Thymus (tissue), 11 donors: ENCODE measurements at regions not wholly inside any gene's neighbourhood (a gene's known extent, or its start where the extent isn't known, plus 50 kb on each side); places are given as distances from the start of the nearest gene placed in this dataset.

Experiments
- DNase-seq, 9 donors: peaks; one replicate each; pipeline ENCODE4 v3.0.0-alpha.2; 2013; ENCODE audit warnings: low spot score in 9 of 9, low read depth in 6 of 9, missing footprints in 1 of 9
- H3K27ac ChIP-seq, 2 donors: one replicate each; pipeline ENCODE4 v1.5.1; 2013; ENCODE audit warnings: control low read depth in 1 of 2, low read depth in 1 of 2, low read length in 1 of 2, mild to moderate bottlenecking in 1 of 2, moderate library complexity in 1 of 2
- H3K27me3 ChIP-seq, 2 donors: one replicate each; pipeline ENCODE4 v1.5.1; 2013; ENCODE audit warnings: low read length in 1 of 2; ENCODE audit not compliant: control insufficient read depth in 2 of 2, insufficient read depth in 1 of 2
- H3K36me3 ChIP-seq, 2 donors: one replicate each; pipeline ENCODE4 v1.5.1; 2013; ENCODE audit warnings: low read length in 1 of 2, mild to moderate bottlenecking in 1 of 2, moderate library complexity in 1 of 2; ENCODE audit not compliant: control insufficient read depth in 2 of 2, insufficient read depth in 2 of 2
- H3K4me1 ChIP-seq, 2 donors: one replicate each; pipeline ENCODE4 v1.5.1; 2013; ENCODE audit warnings: low read length in 2 of 2; ENCODE audit not compliant: control insufficient read depth in 2 of 2, insufficient read depth in 2 of 2
- H3K4me3 ChIP-seq, 2 donors: one replicate each; pipeline ENCODE4 v1.5.1; 2013; ENCODE audit warnings: low read length in 2 of 2, control low read depth in 1 of 2, mild to moderate bottlenecking in 1 of 2
- H3K9me3 ChIP-seq, 2 donors: one replicate each; pipeline ENCODE4 v1.5.1; 2013; ENCODE audit warnings: low read length in 1 of 2, mild to moderate bottlenecking in 1 of 2; ENCODE audit not compliant: control insufficient read depth in 2 of 2, insufficient read depth in 1 of 2
- WGBS: extraction: QIAGEN DNeasy Blood & Tissue Kit; methylation state at CpG from one replicate; pipeline ENCODE4 v1.1.7; 2013; 5-methylcytosine and 5-hydroxymethylcytosine counted together
- donor health status: healthy.

GRCh38 chr3:194081826-194082225 lies 54.1 kb upstream of the HES1 start:
- H3K36me3 ChIP-seq: no peaks in the 10 kb centered on the region
- 97% methylated on average over 5 of the region's 5 CpGs for WGBS
- no peak for DNase-seq
- H3K4me1 ChIP-seq: peaks cover 0 to 50% of the 10 kb centered on the region in 2 donors
- H3K27me3 ChIP-seq: no peaks in the 10 kb centered on the region
- no peaks in the 10 kb centered on the region for H3K9me3 ChIP-seq
- no peak overlapping the region for H3K4me3 ChIP-seq
- H3K27ac ChIP-seq: no peak overlapping the region

DNA sequence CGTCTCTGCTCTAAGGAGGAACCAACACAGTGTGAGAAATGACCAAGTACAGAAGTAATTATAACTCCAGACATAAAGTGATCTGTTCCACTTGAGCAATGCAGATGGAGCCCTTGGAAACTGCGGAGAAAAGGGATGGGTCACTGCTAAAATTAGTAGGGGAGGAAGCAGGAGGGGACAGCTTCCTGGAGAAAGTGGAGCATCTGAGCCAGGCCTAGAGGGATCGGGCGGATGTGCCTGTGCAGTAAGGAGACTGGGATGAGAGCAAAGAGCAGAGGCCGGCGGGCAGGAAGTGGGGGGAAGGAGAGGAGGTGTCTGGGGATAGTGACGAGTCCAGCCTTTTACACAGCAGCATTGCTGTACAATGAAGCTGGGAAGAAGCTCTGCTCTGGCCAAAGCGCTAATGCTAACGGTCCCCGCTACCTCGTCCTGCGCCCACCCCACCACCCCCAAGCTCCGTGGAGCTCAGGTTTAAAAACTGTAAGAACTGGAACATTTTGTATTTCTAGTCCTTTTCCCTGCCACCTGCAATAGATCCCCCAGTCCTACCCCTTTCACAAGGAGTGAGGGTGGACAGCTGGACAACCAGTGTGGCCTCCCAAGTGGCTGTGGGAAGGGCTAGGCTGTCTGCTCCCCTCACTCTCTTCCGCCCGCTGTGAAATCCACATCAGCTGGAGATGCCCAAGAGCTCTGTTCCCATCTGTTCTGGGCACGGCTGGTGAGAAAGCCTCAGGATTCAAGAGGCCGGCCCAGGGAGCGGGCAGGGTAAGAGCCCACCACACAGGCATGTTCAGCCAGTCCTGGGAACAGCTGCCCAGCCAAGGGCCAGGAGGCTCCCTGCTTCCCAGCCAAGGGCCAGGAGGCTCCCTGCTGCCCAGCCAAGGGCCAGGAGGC lies 53.0 kb upstream of the HES1 start:
- Histone ChIP-seq H3K27me3 (no peaks in the 10 kb centered on the region), H3K36me3 (no peaks in the 10 kb centered on the region), H3K4me1 (peaks cover 0 to 61% of the 10 kb centered on the region in 2 donors), H3K27ac (no peak overlapping the region), H3K9me3 (no peaks in the 10 kb centered on the region), H3K4me3 (no peak overlapping the region)
- DNase-seq: no peak
- WGBS: 94% methylated on average over 18 of the region's 18 CpGs

GRCh38 chr3:194083637-194084224 lies 52.2 kb upstream of the HES1 start:
- DNase-seq: no peak
- WGBS: 98% methylated on average over 6 of the region's 6 CpGs
- H3K9me3 ChIP-seq: no peaks in the 10 kb centered on the region
- H3K4me3 ChIP-seq: no peak overlapping the region
- H3K36me3 ChIP-seq: no peaks in the 10 kb centered on the region
- H3K27ac ChIP-seq: no peak overlapping the region
- no peaks in the 10 kb centered on the region for H3K27me3 ChIP-seq
- peaks cover 0 to 68% of the 10 kb centered on the region in 2 donors for H3K4me1 ChIP-seq

GRCh38 chr3:194084284-194084683 lies 51.7 kb upstream of the HES1 start:
- Histone ChIP-seq H3K4me1 (peaks cover 0 to 70% of the 10 kb centered on the region in 2 donors), H3K36me3 (no peaks in the 10 kb centered on the region), H3K4me3 (no peak overlapping the region), H3K27me3 (no peaks in the 10 kb centered on the region), H3K9me3 (no peaks in the 10 kb centered on the region), H3K27ac (no peak overlapping the region)
- DNase-seq: no peak
- 61% methylated on average over 5 of the region's 5 CpGs for WGBS
